ENCODE measurements at regions not wholly inside any gene's neighbourhood (a gene's known extent, or its start where the extent isn't known, plus 50 kb on each side); places are given as distances from the start of the nearest gene placed in this dataset.
A peak's percentile ranks its signal among the peaks of the same experiment; 100 is the strongest.

GRCh38 chr3:127457094-127457475 lies 133.4 kb downstream of the TPRA1 start:
- no peak overlapping the region for H3K27ac ChIP-seq
- no peak for DNase-seq
- H3K4me1 ChIP-seq: peaks cover 12% of the 10 kb centered on the region
- peaks cover 17% of the 10 kb centered on the region for H3K27me3 ChIP-seq
- no peaks in the 10 kb centered on the region for H3K9me3 ChIP-seq
- H3K4me3 ChIP-seq: peak overlapping the region; percentile 13
- H3K9ac ChIP-seq (ENCODE audit: low read depth in 2 of 2, low read length in 2 of 2): no peak overlapping the region
- H3K36me3 ChIP-seq: no peaks in the 10 kb centered on the region
- intact Hi-C loops (cut with DNase I): loop anchor here (5.0 kb wide), 2 partner anchors 705 to 775 kb away; no protein-coding TSS in a partner anchor
- TF ChIP-seq, protein P1, sequence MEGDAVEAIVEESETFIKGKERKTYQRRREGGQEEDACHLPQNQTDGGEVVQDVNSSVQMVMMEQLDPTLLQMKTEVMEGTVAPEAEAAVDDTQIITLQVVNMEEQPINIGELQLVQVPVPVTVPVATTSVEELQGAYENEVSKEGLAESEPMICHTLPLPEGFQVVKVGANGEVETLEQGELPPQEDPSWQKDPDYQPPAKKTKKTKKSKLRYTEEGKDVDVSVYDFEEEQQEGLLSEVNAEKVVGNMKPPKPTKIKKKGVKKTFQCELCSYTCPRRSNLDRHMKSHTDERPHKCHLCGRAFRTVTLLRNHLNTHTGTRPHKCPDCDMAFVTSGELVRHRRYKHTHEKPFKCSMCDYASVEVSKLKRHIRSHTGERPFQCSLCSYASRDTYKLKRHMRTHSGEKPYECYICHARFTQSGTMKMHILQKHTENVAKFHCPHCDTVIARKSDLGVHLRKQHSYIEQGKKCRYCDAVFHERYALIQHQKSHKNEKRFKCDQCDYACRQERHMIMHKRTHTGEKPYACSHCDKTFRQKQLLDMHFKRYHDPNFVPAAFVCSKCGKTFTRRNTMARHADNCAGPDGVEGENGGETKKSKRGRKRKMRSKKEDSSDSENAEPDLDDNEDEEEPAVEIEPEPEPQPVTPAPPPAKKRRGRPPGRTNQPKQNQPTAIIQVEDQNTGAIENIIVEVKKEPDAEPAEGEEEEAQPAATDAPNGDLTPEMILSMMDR (IDR thresholded peaks at IDR 0.05): no peak

GRCh38 chr3:127456471-127457093 lies 134.0 kb downstream of the TPRA1 start:
- intact Hi-C loops (cut with DNase I): loop anchor here (5.0 kb wide), 2 partner anchors 704 to 774 kb away; no protein-coding TSS in a partner anchor
- H3K27me3 ChIP-seq: peaks cover 17% of the 10 kb centered on the region

GRCh38 chr3:127455541-127456450 lies 134.7 kb downstream of the TPRA1 start:
- peaks cover 17% of the 10 kb centered on the region for H3K27me3 ChIP-seq
- H3K4me1 ChIP-seq: peaks cover 12% of the 10 kb centered on the region
- no peak overlapping the region for H3K9ac ChIP-seq (ENCODE audit: low read depth in 2 of 2, low read length in 2 of 2)
- H3K27ac ChIP-seq: no peak overlapping the region
- TF ChIP-seq, protein P1 (IDR thresholded peaks at IDR 0.05): peak; percentile 88
- peak; percentile 64 for DNase-seq
- no peaks in the 10 kb centered on the region for H3K9me3 ChIP-seq
- H3K36me3 ChIP-seq: no peaks in the 10 kb centered on the region
- intact Hi-C loops (cut with DNase I): loop anchor here (5.0 kb wide), 2 partner anchors 703 to 773 kb away; no protein-coding TSS in a partner anchor
- H3K4me3 ChIP-seq: peak overlapping the region; percentile 18

More at GRCh38 chr3:127456471-127457093, 134.0 kb downstream of the TPRA1 start:
- no peak for DNase-seq
- Histone ChIP-seq H3K27ac (no peak overlapping the region), H3K36me3 (no peaks in the 10 kb centered on the region), H3K9ac (ENCODE audit: low read depth in 2 of 2, low read length in 2 of 2) (no peak overlapping the region), H3K4me1 (peaks cover 12% of the 10 kb centered on the region), H3K9me3 (no peaks in the 10 kb centered on the region), H3K4me3 (peak overlapping the region; percentile 13)
- TF ChIP-seq, protein P1 (IDR thresholded peaks at IDR 0.05): no peak

- DNase-seq: no peak
- TF ChIP-seq, protein P1 (IDR thresholded peaks at IDR 0.05): no peak
- peaks cover 17% of the 10 kb centered on the region for H3K27me3 ChIP-seq
- peaks cover 12% of the 10 kb centered on the region for H3K4me1 ChIP-seq
- no peaks in the 10 kb centered on the region for H3K36me3 ChIP-seq
- H3K9ac ChIP-seq (ENCODE audit: low read depth in 2 of 2, low read length in 2 of 2): no peak overlapping the region
- no peak overlapping the region for H3K4me3 ChIP-seq
- no peak overlapping the region for H3K27ac ChIP-seq
- H3K9me3 ChIP-seq: no peaks in the 10 kb centered on the region
- intact Hi-C loops (cut with DNase I): loop anchor here (5.0 kb wide), 2 partner anchors 703 to 773 kb away; no protein-coding TSS in a partner anchor
Measured at GRCh38 chr3:127454968-127455367, 135.6 kb downstream of the TPRA1 start.

- TF ChIP-seq, protein P1 (IDR thresholded peaks at IDR 0.05): no peak
- Histone ChIP-seq H3K27me3 (peaks cover 17% of the 10 kb centered on the region), H3K4me1 (peaks cover 12% of the 10 kb centered on the region), H3K4me3 (no peak overlapping the region), H3K9ac (ENCODE audit: low read depth in 2 of 2, low read length in 2 of 2) (no peak overlapping the region), H3K36me3 (no peaks in the 10 kb centered on the region), H3K27ac (no peak overlapping the region), H3K9me3 (no peaks in the 10 kb centered on the region)
- DNase-seq: no peak
- intact Hi-C loops (cut with DNase I): no loop called here
Measured at GRCh38 chr3:127454051-127454450, 136.5 kb downstream of the TPRA1 start.
